Limb (tissue), 2 donors: ENCODE measurements at regions not wholly inside any gene's neighbourhood (a gene's known extent, or its start where the extent isn't known, plus 50 kb on each side); places are given as distances from the start of the nearest gene placed in this dataset.
"Not testable (repeated sequence)": the region's sequence is repeated elsewhere in the genome, so short reads cannot be mapped to it uniquely, and the experiment has no call there.

ENCODE experiments used
- DNase-seq, 2 donors: peaks; one replicate each; pipeline ENCODE4 v3.0.0-alpha.2; 2016; ENCODE audit errors: extremely low spot score in 2 of 2

- DNase-seq, result no peak
These were observed 167.3 kb upstream of the PGRMC2 start for GRCh38 chr4:128454881-128455280.

- DNase-seq, result peak; percentile 87 to 91
These were observed 166.8 kb upstream of the PGRMC2 start for GRCh38 chr4:128454281-128454871.

GRCh38 chr4:128452415-128452814 is 164.8 kb upstream of the PGRMC2 start:
- DNase-seq, result no peak

- no peak for DNase-seq
These were observed 163.8 kb upstream of the PGRMC2 start for GRCh38 chr4:128451270-128451905.

- DNase-seq, result no peak
These were observed 162.9 kb upstream of the PGRMC2 start for GRCh38 chr4:128450326-128451120.

- DNase-seq, result no peak
These were observed 161.6 kb upstream of the PGRMC2 start for GRCh38 chr4:128449251-128449650.

- no peak for DNase-seq
These were observed 157.1 kb upstream of the PGRMC2 start for GRCh38 chr4:128444544-128445302.

GRCh38 chr4:128440923-128441322 is 153.3 kb upstream of the PGRMC2 start:
- no peak for DNase-seq

- not testable (repeated sequence) for DNase-seq
These were observed 149.4 kb upstream of the PGRMC2 start for GRCh38 chr4:128437023-128437422.

GRCh38 chr4:128429023-128429613 is 141.5 kb upstream of the PGRMC2 start:
- DNase-seq, result not testable (repeated sequence)

GRCh38 chr4:128428397-128428796 is 140.8 kb upstream of the PGRMC2 start:
- no peak for DNase-seq

- no peak for DNase-seq
These were observed 140.3 kb upstream of the PGRMC2 start for GRCh38 chr4:128427832-128428366.

GRCh38 chr4:128424527-128425497 is 137.2 kb upstream of the PGRMC2 start:
- no peak for DNase-seq

- DNase-seq, result not testable (repeated sequence)
These were observed 134.7 kb upstream of the PGRMC2 start for GRCh38 chr4:128422296-128422695.

- DNase-seq, result no peak
These were observed 129.3 kb upstream of the PGRMC2 start for GRCh38 chr4:128416921-128417320.

GRCh38 chr4:128410037-128410436 is 122.4 kb upstream of the PGRMC2 start:
- DNase-seq, result no peak

- DNase-seq, result no peak
These were observed 116.0 kb upstream of the PGRMC2 start for GRCh38 chr4:128403586-128403985.

- no peak for DNase-seq
These were observed 107.2 kb upstream of the PGRMC2 start for GRCh38 chr4:128394778-128395177.

- no peak for DNase-seq
These were observed 105.6 kb upstream of the PGRMC2 start for GRCh38 chr4:128393101-128393704.
